ENCODE measurements at regions not wholly inside any gene's neighbourhood (a gene's known extent, or its start where the extent isn't known, plus 50 kb on each side); places are given as distances from the start of the nearest gene placed in this dataset.

DNA sequence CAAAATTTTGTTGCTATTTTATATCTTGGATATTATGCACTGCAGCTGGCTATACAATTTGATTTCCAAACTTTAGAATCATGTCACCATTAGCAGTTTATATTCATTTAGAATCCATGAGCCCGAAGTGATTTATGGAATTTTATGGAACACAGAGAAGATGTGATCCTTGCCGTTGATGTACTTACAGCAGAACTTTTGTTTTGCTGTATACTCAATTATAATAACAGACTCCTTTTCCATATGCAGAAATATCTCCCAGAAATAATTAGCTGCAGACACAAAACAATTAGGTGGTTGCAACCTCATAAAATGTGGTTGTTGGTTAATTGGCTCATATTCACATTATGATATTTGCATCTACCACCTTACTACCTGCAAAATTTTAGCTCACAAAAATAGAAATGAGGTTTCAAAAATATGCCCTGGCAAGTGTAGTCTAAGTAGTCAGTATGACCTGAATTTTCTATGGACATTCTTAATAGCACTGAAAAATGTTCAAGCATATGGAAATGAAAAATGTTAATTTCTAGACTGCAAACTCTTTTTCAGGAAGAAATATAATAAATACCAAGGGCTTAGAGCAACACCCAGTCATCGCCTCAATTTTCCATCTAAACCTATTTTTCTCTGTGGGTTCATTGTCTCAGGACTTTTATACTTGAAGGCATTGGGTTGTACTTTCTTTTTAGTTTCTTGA, 997.6 kb downstream of the MCTP2 start (continued):
- TF ChIP-seq ZBTB33 (IDR thresholded peaks at IDR 0.05; ENCODE audit: borderline replicate concordance, low read depth) (no peak), JUND (IDR thresholded peaks at IDR 0.05) (no peak)

- no peaks in the 10 kb centered on the region for H3K9me3 ChIP-seq
- ChIA-PET POLR2A (no interaction called here), CTCF (no interaction called here)
- no peak overlapping the region for H3K27ac ChIP-seq (ENCODE audit: low read depth in 2 of 2, low read length in 1 of 2)
- 0% methylated on average over 1 of the region's 1 CpG for WGBS (ENCODE audit: low lambda C conversion rate)
- H3K9me2 ChIP-seq, result no peaks in the 10 kb centered on the region
- H2AFZ ChIP-seq (ENCODE audit: low read depth), result no peak overlapping the region
- H3K36me3 ChIP-seq (replicated peaks in 1 of 2; ENCODE audit: control insufficient read depth in 1 of 2, insufficient read depth in 2 of 2, low read length in 1 of 2), result no peaks in the 10 kb centered on the region
- no peaks in the 10 kb centered on the region for H3K79me2 ChIP-seq (ENCODE audit: insufficient read depth)
- no peaks in the 10 kb centered on the region for H3K27me3 ChIP-seq (ENCODE audit: insufficient read depth)
- no peaks in the 10 kb centered on the region for H3F3A ChIP-seq (replicated peaks; ENCODE audit: insufficient read depth)
- H4K20me1 ChIP-seq (ENCODE audit: insufficient read depth), result no peaks in the 10 kb centered on the region
- no peak overlapping the region for H3K4me2 ChIP-seq
- no peak for DNase-seq
- no peak overlapping the region for H3K4me3 ChIP-seq (ENCODE audit: low read depth in 2 of 2, low read length in 1 of 2)
- no peak overlapping the region for H3K9ac ChIP-seq
- H3K4me1 ChIP-seq (ENCODE audit: control insufficient read depth in 1 of 2, insufficient read depth in 2 of 2, low read depth in 1 of 2, low read length in 1 of 2), result no peaks in the 10 kb centered on the region
- no peak for TF ChIP-seq POLR2AphosphoS5 (IDR thresholded peaks at IDR 0.05; ENCODE audit: low read depth, low read length)
- no peak for TF ChIP-seq PBX3 (IDR thresholded peaks at IDR 0.05)
- no peak for TF ChIP-seq NFIC (IDR thresholded peaks at IDR 0.05; ENCODE audit: borderline replicate concordance)
- no peak for TF ChIP-seq RAD21 (IDR thresholded peaks at IDR 0.05; ENCODE audit: low read length)
- TF ChIP-seq SMC3 (IDR thresholded peaks at IDR 0.05; ENCODE audit: low read depth, low read length), result no peak
- TF ChIP-seq ELF1 (IDR thresholded peaks at IDR 0.05), result no peak
- TF ChIP-seq, protein P1, sequence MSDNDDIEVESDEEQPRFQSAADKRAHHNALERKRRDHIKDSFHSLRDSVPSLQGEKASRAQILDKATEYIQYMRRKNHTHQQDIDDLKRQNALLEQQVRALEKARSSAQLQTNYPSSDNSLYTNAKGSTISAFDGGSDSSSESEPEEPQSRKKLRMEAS (IDR thresholded peaks at IDR 0.05; ENCODE audit: low read depth), result no peak
- TF ChIP-seq RCOR1 (IDR thresholded peaks at IDR 0.05; ENCODE audit: low read length), result no peak
- TF ChIP-seq GABPA (IDR thresholded peaks at IDR 0.05; ENCODE audit: low read depth), result no peak
- no peak for TF ChIP-seq FOXM1 (IDR thresholded peaks at IDR 0.05; ENCODE audit: low read depth)
These were observed 1003.7 kb downstream of the MCTP2 start for GRCh38 chr15:95235033-95235432.
